HUES6 (cell line): ENCODE measurements at regions not wholly inside any gene's neighbourhood (a gene's known extent, or its start where the extent isn't known, plus 50 kb on each side); places are given as distances from the start of the nearest gene placed in this dataset.
"Not testable (repeated sequence)": the region's sequence is repeated elsewhere in the genome, so short reads cannot be mapped to it uniquely, and the experiment has no call there.

Source experiments
- H3K27ac ChIP-seq: 2 replicates; pipeline ENCODE4 v1.7.0; 2013; ENCODE audit warnings: low read depth, mild to moderate bottlenecking, low read length, inconsistent platforms
- H3K27me3 ChIP-seq: 2 replicates; pipeline ENCODE4 v1.6.1; 2013; ENCODE audit warnings: low read length; ENCODE audit not compliant: control insufficient read depth, insufficient read depth
- H3K36me3 ChIP-seq: 2 replicates; pipeline ENCODE4 v1.6.1; 2013; ENCODE audit warnings: low read length; ENCODE audit not compliant: control insufficient read depth, insufficient read depth
- H3K4me1 ChIP-seq: 2 replicates; pipeline ENCODE4 v1.6.1; 2013; ENCODE audit warnings: low read length; ENCODE audit not compliant: control insufficient read depth, insufficient read depth
- H3K4me3 ChIP-seq: 2 replicates; pipeline ENCODE4 v1.5.1; 2013; ENCODE audit warnings: low read depth, low read length
- H3K9ac ChIP-seq: one replicate; pipeline ENCODE4 v1.6.1; 2013; ENCODE audit warnings: mild to moderate bottlenecking, low read length
- H3K9me3 ChIP-seq: 2 replicates; pipeline ENCODE4 v1.6.1; 2013; ENCODE audit warnings: low read depth, low read length; ENCODE audit not compliant: control insufficient read depth, insufficient read depth

DNA sequence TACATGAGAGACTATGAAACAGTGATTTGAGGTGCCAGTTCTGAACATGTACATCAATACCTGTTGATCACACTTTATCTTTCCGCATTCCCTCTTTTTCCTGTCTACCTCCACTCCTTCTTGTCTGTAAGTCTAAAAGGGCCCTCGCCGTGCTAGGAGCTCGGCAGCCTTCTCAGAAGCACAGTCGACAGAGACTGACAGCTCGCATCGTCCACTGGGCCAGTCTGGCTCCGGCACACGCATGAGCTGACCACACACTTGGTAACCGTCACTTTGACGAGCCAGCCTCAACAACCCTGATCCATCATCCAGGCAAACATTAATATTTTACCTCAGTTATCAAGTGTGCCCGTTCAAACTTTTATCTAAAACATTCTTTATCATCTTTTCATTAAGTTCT is 265.3 kb downstream of the TFAP2A start:
- H3K27me3 ChIP-seq: no peaks in the 10 kb centered on the region
- no peak overlapping the region for H3K4me3 ChIP-seq
- H3K9ac ChIP-seq: no peak overlapping the region
- H3K27ac ChIP-seq: no peak overlapping the region
- H3K4me1 ChIP-seq: 0 out of 2 replicates have a peak, but pooled peaks cover 5% of the 10 kb centered on the region
- no peaks in the 10 kb centered on the region for H3K36me3 ChIP-seq
- no peaks in the 10 kb centered on the region for H3K9me3 ChIP-seq

DNA sequence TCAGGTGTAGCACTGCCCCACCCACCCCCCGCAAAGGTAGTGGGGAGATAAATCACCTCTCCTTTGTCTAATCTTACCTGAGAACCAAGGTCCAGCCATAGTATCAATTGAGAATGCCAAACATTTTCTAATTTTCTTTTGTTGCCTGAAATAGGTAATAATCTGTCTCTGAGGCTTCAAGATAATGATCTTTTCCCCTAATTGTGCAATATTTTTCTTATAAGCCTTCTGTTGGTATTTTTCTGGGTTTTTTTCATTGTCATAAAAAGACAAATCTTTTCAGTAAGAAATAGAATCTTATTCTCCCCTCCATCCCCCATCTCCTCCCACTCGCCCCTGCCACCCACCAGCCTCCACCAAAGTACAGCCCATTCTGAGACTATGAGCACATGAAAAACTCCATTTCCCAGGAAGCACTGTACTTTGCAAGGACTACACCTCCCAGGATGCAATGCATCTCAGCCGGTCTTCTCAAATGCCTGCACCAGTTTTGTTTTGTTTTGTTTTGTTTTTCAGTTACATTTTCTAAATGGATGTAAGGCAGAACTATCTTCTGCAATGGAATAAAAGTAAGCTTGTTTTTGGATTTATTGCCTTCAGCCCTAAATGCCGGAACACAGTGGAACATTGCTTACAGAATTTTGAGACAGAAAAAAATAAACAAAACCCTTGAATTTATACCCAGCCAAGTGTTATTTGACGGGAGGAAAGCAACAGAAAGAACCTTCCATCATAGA is 268.0 kb downstream of the TFAP2A start:
- no peak overlapping the region for H3K9ac ChIP-seq
- no peaks in the 10 kb centered on the region for H3K36me3 ChIP-seq
- H3K9me3 ChIP-seq: no peaks in the 10 kb centered on the region
- no peak overlapping the region for H3K27ac ChIP-seq
- no peaks in the 10 kb centered on the region for H3K27me3 ChIP-seq
- H3K4me3 ChIP-seq: peak overlapping the region; percentile 36; the same call in 1 of the 2 replicates
- 0 out of 2 replicates have a peak, but pooled peaks cover 5% of the 10 kb centered on the region for H3K4me1 ChIP-seq

DNA sequence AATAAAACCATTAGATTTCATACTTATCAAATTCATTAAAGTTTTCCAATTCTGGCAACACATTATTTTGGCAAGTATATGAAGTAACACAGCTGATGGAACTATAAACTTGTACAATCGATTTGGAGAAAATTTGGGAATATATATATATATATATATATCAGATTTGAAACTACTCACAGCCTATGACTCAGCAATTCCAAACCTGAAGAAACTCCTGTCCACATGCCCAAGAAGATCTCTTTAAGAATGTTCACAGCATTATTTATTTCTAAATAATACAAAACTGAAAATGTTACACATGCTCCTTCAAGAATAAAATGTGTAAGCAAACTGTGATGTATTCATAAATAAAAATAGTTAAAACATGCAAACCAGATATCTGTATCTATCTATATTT is 270.1 kb downstream of the TFAP2A start:
- no peak overlapping the region for H3K27ac ChIP-seq
- H3K4me3 ChIP-seq: no peak overlapping the region
- no peaks in the 10 kb centered on the region for H3K36me3 ChIP-seq
- H3K27me3 ChIP-seq: no peaks in the 10 kb centered on the region
- H3K4me1 ChIP-seq: 0 out of 2 replicates have a peak, but pooled peaks cover 5% of the 10 kb centered on the region
- H3K9me3 ChIP-seq: no peaks in the 10 kb centered on the region
- no peak overlapping the region for H3K9ac ChIP-seq

DNA sequence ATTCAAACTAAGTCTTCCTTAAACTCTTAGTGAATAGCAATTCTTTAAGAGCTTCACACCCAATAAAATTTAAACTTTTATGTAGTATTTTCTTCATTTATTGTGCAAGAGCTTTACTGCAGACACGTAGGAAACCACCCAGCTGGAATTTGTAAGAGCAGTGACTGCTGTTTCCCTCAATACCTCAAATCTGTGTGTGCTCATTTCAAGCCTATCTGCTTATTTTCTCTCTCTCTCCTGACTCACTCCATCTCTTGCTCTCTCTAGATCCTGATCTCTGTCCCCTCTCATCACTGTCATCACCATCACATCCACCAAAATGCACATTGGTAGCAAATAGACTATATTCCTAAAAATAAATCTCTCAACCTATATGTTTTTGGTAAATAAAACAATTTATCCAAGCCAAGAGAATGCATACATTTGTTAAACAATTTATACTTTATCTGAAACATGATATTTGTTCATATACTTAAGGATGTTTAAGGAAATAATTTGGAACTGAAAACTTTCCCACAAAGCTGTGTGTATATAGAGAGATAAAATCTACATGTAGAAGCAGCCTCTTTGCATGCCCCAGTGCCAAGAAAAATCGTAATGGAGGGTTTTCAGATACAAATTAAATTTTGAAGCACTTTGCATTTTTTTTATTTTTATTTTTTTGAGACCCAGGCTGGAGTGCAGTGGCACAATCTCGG is 273.0 kb downstream of the TFAP2A start:
- H3K36me3 ChIP-seq: no peaks in the 10 kb centered on the region
- H3K27me3 ChIP-seq: no peaks in the 10 kb centered on the region
- H3K4me3 ChIP-seq: no peak overlapping the region
- no peak overlapping the region for H3K9ac ChIP-seq
- no peak overlapping the region for H3K27ac ChIP-seq
- H3K9me3 ChIP-seq: no peaks in the 10 kb centered on the region
- H3K4me1 ChIP-seq: peaks cover 7% of the 10 kb centered on the region; the same call in 1 of the 2 replicates

DNA sequence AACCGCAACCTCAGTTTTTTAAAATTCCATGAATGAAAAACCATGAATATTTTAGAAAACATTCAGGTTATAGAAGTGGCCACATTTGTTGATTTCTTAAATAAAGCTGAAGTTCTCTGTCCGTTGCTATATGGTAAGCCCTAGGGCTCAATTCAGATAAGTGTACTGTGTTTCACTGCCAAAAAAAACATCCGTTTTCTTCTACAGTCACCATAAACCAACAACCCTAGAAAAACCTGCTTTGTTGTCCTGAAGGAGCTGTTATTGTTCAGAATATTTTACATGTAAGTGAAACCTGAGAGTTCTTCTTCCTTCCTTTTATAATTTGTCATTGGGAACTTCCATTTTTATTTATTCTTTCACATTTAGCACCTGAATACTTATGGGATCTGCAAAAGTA is 274.1 kb downstream of the TFAP2A start:
- Histone ChIP-seq H3K4me1 (peaks cover 7% of the 10 kb centered on the region; the same call in 1 of the 2 replicates), H3K27me3 (no peaks in the 10 kb centered on the region), H3K36me3 (no peaks in the 10 kb centered on the region), H3K27ac (no peak overlapping the region), H3K9ac (no peak overlapping the region), H3K9me3 (no peaks in the 10 kb centered on the region), H3K4me3 (no peak overlapping the region)

- no peaks in the 10 kb centered on the region for H3K36me3 ChIP-seq
- H3K9ac ChIP-seq: no peak overlapping the region
- no peaks in the 10 kb centered on the region for H3K27me3 ChIP-seq
- no peak overlapping the region for H3K4me3 ChIP-seq
- peaks cover 7% of the 10 kb centered on the region; the same call in 1 of the 2 replicates for H3K4me1 ChIP-seq
- H3K9me3 ChIP-seq: no peaks in the 10 kb centered on the region
- no peak overlapping the region for H3K27ac ChIP-seq
Observed at GRCh38 chr6:10140136-10140535, 274.7 kb downstream of the TFAP2A start.

- peaks cover 5% of the 10 kb centered on the region for H3K9me3 ChIP-seq
- H3K9ac ChIP-seq: no peak overlapping the region
- H3K36me3 ChIP-seq: no peaks in the 10 kb centered on the region
- H3K4me3 ChIP-seq: no peak overlapping the region
- peaks cover 7% of the 10 kb centered on the region; the same call in 1 of the 2 replicates for H3K4me1 ChIP-seq
- H3K27me3 ChIP-seq: no peaks in the 10 kb centered on the region
- no peak overlapping the region for H3K27ac ChIP-seq
Observed at GRCh38 chr6:10138917-10139316, 276.0 kb downstream of the TFAP2A start.

DNA sequence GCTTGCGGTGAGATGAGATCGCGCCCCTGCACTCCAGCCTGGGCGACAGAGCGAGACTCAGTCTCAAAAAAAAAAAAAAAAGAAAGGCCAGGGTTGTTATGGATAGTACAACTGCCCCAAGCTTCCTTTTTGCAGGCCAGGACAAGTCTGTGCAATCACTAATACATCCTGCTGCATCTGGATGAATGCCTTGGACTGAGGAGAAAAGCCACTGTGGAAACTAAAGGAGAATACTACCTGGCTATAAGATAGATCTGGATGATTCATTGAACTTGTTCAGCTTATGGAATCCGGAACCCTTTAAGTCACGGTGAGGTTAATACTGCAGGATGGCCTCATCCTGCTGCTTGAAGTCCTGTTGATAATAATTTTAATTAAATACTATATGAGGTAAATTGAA is 278.2 kb downstream of the TFAP2A start:
- no peak overlapping the region for H3K9ac ChIP-seq
- H3K36me3 ChIP-seq: no peaks in the 10 kb centered on the region
- no peak overlapping the region for H3K4me3 ChIP-seq
- no peak overlapping the region for H3K27ac ChIP-seq
- no peaks in the 10 kb centered on the region for H3K27me3 ChIP-seq
- peaks cover 7% of the 10 kb centered on the region; the same call in 1 of the 2 replicates for H3K4me1 ChIP-seq
- peaks cover 12% of the 10 kb centered on the region for H3K9me3 ChIP-seq

- not testable (repeated sequence) for H3K4me3 ChIP-seq, H3K36me3 ChIP-seq, H3K4me1 ChIP-seq, H3K27ac ChIP-seq, H3K27me3 ChIP-seq, H3K9ac ChIP-seq
- H3K9me3 ChIP-seq: peaks cover 12% of the 10 kb centered on the region
Observed at GRCh38 chr6:10134185-10134584, 280.7 kb downstream of the TFAP2A start.

- no peak overlapping the region for H3K4me3 ChIP-seq
- H3K27ac ChIP-seq: no peak overlapping the region
- H3K9me3 ChIP-seq: peaks cover 5% of the 10 kb centered on the region
- no peak overlapping the region for H3K9ac ChIP-seq
- H3K4me1 ChIP-seq: no peaks in the 10 kb centered on the region
- H3K27me3 ChIP-seq: no peaks in the 10 kb centered on the region
- no peaks in the 10 kb centered on the region for H3K36me3 ChIP-seq
Observed at GRCh38 chr6:10128721-10129120, 286.2 kb downstream of the TFAP2A start.

GRCh38 chr6:10122164-10122563 is 292.7 kb downstream of the TFAP2A start:
- Histone ChIP-seq H3K36me3 (no peaks in the 10 kb centered on the region), H3K27me3 (no peaks in the 10 kb centered on the region), H3K4me1 (no peaks in the 10 kb centered on the region), H3K4me3 (no peak overlapping the region), H3K9ac (no peak overlapping the region), H3K27ac (no peak overlapping the region), H3K9me3 (no peaks in the 10 kb centered on the region)
